Activated naive CD8-positive, alpha-beta T cell treated with anti-CD3 and anti-CD28 coated beads, Interleukin-2, amount 50 U/mL, for 16 hours (primary cell): ENCODE measurements at regions not wholly inside any gene's neighbourhood (a gene's known extent, or its start where the extent isn't known, plus 50 kb on each side); places are given as distances from the start of the nearest gene placed in this dataset.
"Not testable (repeated sequence)": the region's sequence is repeated elsewhere in the genome, so short reads cannot be mapped to it uniquely, and the experiment has no call there.

Experiments used
- DNase-seq: peaks from one replicate; pipeline ENCODE4 v3.0.0-alpha.2; 2020; ENCODE audit warnings: low read depth, low spot score

- DNase-seq = no peak
Observed at GRCh38 chr1:98575955-98576354, 85.6 kb upstream of the SNX7 start.

DNA sequence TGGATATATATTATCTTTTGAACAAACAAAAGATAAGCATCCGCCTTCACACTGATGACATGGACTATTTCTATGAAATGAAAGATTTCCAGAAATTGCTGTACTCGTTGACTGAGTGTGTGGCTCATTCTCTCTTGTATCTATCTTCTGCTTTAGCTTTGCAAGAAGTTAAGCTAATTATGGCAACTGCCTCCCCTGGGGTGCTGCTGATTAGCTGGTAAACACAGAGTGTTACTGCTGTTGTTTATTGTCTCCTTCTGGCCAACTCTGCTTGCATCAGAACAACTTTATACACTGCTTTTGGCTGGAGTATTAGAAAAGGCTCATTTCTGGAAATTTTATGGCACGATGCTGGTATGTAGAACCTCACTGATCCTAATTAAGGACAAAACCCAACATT, 95.6 kb upstream of the SNX7 start:
- no peak for DNase-seq

GRCh38 chr1:98559291-98559690, 102.2 kb upstream of the SNX7 start:
- no peak for DNase-seq

- no peak for DNase-seq
Observed at GRCh38 chr1:98557895-98558294, 103.6 kb upstream of the SNX7 start.

DNA sequence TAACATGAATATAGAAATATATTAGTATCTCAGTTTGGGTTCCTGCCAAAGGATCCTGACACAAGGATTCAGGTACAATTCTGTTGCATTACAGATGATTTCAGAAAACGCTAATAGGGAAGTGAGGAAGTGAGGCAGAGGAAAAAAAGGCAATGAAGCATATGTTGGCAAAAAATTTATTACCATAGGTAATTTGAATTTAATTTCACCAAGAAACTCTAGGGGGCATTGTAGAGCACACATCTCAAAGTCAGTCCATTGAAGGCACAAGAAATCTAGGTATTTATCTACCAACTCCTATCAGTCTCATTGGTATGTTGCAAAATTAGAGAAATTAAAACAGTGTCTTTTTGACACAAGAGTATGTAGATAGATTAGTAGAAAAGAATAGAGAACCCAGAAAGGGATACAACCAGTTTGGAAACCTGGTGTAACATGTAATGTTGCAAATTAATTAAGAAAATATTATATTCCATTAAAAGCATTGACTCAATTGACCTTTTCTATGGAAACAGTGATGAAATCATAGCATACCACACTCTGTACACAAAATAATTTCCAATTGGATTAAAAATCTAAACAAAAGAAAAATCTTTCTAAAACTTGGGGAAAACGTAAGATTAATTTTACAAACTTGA, 104.9 kb upstream of the SNX7 start:
- DNase-seq = no peak

DNA sequence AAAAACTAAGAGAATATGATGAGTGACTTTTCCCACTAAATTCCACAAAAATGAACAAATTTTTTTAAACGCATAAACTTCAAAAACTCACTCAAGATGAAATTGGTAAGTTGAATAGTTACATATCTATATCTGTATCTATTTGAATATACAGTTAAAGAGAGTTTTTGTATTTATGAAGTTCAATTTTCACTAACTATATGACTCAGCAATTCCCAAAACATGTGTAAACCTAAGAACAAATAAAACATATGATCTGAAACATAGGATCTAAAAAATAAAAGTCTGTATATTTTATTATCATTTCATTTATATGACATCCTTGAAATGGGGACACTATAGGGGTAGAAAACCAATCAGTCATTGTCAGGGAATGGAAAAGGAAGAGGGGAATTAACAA, 105.7 kb upstream of the SNX7 start:
- no peak for DNase-seq

DNA sequence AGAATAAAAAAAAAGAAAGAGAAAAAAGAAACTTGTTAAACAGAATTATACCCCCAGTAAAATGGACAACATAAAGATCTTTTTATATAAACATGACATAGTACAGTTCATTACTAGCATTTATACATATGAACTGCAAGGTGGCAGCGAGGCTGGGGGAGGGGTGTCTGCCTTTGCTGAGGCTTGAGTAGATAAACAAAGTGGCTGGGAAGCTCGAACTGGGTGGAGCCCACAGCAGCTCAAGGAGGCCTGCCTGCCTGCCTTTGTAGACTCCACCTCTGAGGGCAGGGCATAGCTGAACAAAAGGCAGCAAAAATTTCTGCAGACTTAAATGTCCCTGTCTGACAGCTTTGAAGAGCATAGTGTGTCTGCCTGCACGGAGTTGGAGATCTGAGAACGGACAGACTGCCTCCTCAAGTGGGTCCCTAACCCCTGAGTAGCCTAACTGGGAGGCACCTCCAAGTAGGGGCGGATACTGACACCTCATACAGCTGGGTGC, 108.9 kb upstream of the SNX7 start:
- DNase-seq = not testable (repeated sequence)

DNA sequence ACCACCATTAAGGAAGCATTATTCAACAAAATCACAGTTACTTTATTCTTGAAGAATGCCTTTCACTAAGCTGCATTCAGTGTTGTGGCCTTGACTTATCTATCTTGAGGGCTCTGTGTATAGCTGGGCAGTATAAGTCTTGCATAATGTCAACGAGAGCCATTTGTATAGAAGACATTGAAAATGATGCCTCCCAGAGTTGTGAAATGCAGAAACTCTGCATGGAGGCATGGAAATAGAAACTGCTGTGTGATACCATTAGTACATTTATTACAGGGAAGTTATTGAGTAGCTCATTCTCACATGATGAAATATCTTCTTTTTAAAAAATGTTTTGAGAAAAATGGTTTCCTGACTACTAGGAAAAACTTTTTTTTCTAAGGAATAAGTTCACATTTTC, 111.4 kb upstream of the SNX7 start:
- no peak for DNase-seq

- no peak for DNase-seq
Observed at GRCh38 chr1:98546319-98546718, 115.2 kb upstream of the SNX7 start.

GRCh38 chr1:98538106-98538505, 123.4 kb upstream of the SNX7 start:
- no peak for DNase-seq

DNA sequence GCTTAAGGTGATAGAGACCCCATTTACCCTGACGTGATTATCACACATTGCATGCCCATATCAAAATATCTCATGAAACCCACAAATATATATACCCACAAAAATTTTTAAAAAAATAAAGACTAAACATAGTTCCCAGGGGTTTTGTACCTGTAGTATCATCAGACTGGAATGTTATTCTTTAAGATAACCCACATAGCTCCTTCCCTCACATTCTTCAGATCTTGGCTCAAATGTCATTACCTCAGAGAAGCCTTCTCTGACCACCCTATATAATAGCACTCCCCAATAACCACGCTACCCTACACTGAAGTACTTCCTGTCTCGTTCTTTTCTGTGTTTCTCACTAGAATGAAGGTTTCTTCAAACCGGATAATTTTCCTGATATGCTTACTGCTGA, 138.3 kb upstream of the SNX7 start:
- no peak for DNase-seq

DNA sequence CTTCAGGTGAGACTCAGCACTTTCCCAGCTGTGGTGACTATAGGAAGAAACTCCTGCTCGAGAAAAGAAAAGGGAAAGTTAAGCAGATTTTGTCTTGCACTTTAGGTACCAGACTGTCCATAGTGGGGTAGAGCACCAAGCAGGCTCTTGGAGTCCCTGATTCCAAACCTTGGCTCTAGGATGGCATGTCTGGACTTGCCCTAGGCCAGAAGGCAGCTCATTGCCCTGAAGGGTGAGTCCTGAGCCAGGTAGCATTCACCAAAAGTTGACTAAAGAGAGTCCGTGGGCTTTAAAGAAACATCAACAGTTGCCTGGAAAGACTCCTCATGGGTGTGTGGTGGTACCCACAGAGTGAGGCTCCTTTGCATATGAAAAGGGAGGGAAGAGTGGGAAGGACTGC, 145.2 kb upstream of the SNX7 start:
- no peak for DNase-seq

DNA sequence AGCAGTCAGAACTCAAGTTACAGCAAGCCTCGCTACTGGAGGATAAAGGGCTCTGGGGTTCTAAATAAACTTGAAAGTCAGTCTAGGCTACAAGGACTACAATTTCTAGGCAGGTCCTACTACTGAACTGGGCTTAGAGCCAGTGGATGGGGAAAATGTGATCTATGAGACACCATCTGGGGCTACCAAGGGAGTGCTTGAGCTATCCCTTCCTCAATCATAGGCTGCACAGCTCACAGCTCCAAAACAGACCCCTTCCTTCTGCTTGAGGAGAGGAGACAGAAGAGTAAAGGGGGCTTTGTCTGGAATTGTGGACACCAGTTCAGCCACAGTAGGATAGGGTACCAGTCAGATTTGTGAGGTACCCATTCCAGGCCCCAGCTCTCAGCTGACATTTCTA, 145.8 kb upstream of the SNX7 start:
- DNase-seq = no peak

GRCh38 chr1:98512216-98512615, 149.3 kb upstream of the SNX7 start:
- DNase-seq = not testable (repeated sequence)

DNA sequence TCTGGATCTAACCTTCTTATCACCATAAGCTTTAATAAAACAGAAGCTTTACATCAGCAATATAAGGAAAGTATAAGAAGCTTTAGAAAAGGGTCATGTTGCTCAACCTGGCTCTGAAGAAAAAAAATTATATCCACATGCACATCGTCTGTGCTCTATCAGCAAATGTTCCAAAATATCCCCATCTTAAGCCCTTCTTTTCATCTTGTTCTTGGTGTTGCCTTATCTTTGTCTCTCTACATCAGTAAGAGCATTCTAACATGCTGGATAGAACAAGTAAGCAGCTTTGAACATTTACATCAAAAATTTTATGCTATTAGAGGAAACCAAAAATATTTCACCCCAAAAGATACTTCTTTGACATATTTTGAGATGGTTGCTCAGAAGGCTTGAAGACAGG, 157.8 kb upstream of the SNX7 start:
- no peak for DNase-seq

GRCh38 chr1:98502937-98503336, 158.6 kb upstream of the SNX7 start:
- DNase-seq = no peak

DNA sequence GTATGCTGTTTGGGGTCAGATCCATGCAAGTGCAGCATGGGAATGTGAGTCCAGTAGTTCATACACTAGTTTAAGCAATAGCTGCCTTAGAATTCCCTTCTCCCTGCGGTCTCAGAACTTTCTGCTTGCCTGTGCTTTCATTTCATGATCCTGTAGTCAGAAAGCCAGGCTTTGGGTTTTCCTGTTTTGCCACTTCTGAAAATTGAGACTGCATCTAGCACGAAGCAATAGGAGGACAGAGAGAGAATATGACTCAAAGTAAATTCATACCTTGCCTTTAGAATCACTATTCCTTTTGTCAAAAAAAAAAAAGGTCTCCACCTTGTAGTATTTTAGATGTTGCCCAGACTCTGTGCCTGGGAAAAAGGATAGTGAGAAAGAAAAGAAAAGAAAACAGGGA, 161.2 kb upstream of the SNX7 start:
- DNase-seq = no peak

- no peak for DNase-seq
Observed at GRCh38 chr1:98498651-98499050, 162.9 kb upstream of the SNX7 start.

DNA sequence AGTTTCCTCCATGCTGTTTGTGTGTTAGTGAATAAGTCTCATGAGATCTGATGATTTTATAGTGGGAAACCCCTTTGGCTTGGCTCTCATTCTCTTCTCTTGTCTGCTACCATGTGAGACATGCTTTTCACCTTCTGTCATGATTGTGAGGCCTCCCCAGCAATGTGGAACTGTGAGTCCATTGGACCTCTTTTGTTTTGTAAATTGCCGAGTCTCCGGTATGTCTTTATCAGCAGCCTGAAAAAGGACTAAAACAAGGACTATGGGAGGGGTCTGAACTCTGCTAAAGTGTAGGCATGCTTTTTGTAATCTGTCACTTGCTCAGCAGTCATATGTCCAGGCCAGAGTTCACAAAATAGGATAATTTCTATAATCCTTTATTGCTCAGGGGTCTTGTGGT, 164.0 kb upstream of the SNX7 start:
- no peak for DNase-seq

DNA sequence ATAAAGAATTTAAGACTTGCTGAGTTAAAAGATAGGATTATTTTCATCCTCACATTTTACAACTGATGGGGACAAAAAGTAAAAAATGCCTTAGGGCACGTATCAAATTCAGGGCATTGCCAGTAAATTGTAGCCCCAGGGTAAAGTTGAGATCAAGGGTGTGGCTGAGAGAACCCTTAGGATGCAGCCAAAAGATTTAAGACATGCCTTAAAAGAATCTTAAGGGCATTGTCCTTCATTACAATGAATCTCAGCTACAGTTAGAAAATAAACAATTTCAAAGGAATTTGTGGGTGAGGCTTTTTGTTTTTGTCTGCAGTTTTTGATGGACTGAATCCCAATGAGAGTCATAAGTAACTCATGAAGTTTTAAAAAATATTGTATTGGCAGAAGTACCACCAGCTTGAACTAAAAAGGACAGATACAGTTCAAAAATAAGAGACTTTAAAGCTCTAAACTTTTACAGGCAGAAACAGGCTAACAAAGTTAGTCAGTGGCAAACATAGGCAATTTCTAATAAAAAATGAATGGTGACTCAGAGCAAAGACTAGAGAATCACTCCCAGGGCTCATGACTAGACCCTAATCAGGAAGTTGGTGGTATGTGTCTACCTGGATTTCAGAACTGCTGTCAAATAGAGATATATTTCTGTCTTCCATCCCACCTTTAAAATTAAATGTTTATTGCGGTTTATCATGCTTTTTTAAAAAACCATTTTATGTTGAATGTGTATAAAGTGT, 165.1 kb upstream of the SNX7 start:
- no peak for DNase-seq

DNA sequence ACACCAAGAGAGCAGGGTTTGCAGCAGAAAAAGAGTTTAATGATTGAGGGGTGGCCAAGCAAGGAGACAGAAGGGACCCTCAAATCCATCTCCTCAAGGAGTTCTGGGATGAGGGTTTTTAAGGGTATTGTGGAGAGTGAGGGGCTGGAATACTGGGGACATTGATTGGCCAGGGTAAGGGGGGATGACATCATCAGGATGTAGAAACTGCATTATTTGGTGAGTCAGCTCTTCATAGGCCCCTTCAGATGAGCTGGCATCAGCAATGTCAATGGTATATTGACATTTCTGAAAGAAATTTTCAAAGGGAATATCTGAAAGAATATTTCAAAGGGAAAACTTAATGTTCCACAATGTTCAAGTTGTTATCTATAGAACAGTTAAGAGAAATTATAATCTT, 168.1 kb upstream of the SNX7 start:
- no peak for DNase-seq

- no peak for DNase-seq
Observed at GRCh38 chr1:98490099-98490498, 171.4 kb upstream of the SNX7 start.

GRCh38 chr1:98487620-98488019, 173.9 kb upstream of the SNX7 start:
- no peak for DNase-seq
